H1 (cell line): ENCODE measurements at regions not wholly inside any gene's neighbourhood (a gene's known extent, or its start where the extent isn't known, plus 50 kb on each side); places are given as distances from the start of the nearest gene placed in this dataset.

Source experiments
- CTCF ChIA-PET: fragments of 300-600 bp; sonication (Branson Sonifier 250); formaldehyde crosslinking; loops from one replicate; lab custom pipeline; 2021; ENCODE audit not compliant: partially characterized antibody; lab: Charles Lee
- POLR2A ChIA-PET: fragments of 300-600 bp; sonication (Branson Sonifier 250); formaldehyde crosslinking; loops from one replicate; lab custom pipeline; 2021; ENCODE audit warnings: inconsistent platforms; ENCODE audit not compliant: partially characterized antibody; lab: Charles Lee
- DNase-seq, 2 experiments: peaks; one replicate each; pipeline versions ENCODE4 v3.0.0 to v3.0.0-alpha.2; 2010 to 2022; ENCODE audit warnings: low spot score in 2 of 2, low read depth in 1 of 2, mixed read lengths in 1 of 2
- FAIRE-seq: peaks from 2 replicates; lab custom pipeline; 2011; peaks lifted over from hg19 to GRCh38; lab: Jason Lieb, UNC
- H2AFZ ChIP-seq: 2 replicates; pipeline ENCODE4 v1.8.1; 2012; ENCODE audit warnings: low read length, inconsistent platforms
- H2AK5ac ChIP-seq: 2 replicates; pipeline ENCODE4 v1.6.1; 2013; ENCODE audit warnings: low read depth, low read length
- H2BK120ac ChIP-seq: replicated peaks from 2 replicates; pipeline ENCODE3; 2013; ENCODE audit warnings: low read depth, low read length, inconsistent platforms
- H2BK12ac ChIP-seq: 2 replicates; pipeline ENCODE4 v1.6.1; 2013; ENCODE audit warnings: low read depth, low read length
- H2BK15ac ChIP-seq: 2 replicates; pipeline ENCODE4 v1.6.1; 2013; ENCODE audit warnings: low read length
- H2BK20ac ChIP-seq: 2 replicates; pipeline ENCODE4 v1.6.1; 2013; ENCODE audit warnings: low read length
- H2BK5ac ChIP-seq: 2 replicates; pipeline ENCODE4 v1.6.1; 2013; ENCODE audit warnings: low read depth, low read length
- H3K14ac ChIP-seq: 2 replicates; pipeline ENCODE4 v1.6.1; 2013; ENCODE audit warnings: inconsistent platforms; ENCODE audit not compliant: insufficient read length
- H3K18ac ChIP-seq: 2 replicates; pipeline ENCODE4 v1.6.1; 2013; ENCODE audit warnings: low read length; ENCODE audit errors: extremely low read depth
- H3K23ac ChIP-seq: 2 replicates; pipeline ENCODE4 v1.6.1; 2013; ENCODE audit warnings: inconsistent platforms; ENCODE audit not compliant: insufficient read length
- H3K23me2 ChIP-seq: 2 replicates; pipeline ENCODE4 v1.6.1; 2013; ENCODE audit warnings: low read depth, low read length
- H3K27ac ChIP-seq: 2 replicates; pipeline ENCODE4 v1.6.1; 2011; ENCODE audit warnings: low read depth, low read length, inconsistent platforms
- H3K27me3 ChIP-seq, 4 experiments: replicated peaks in 1 of 4; 1 replicate in 1 of 4; 2 replicates in 3 of 4; pipeline versions ENCODE4 v1.6.1 to v1.8.1; 2011 to 2013; ENCODE audit warnings: low read length in 3 of 4, mild to moderate bottlenecking in 3 of 4, inconsistent platforms in 2 of 4, mixed read lengths in 2 of 4, moderate library complexity in 1 of 4; ENCODE audit not compliant: control insufficient read depth in 3 of 4, insufficient read depth in 3 of 4; ENCODE audit errors: extremely low read depth in 1 of 4
- H3K36me3 ChIP-seq, 4 experiments: 2 replicates each; pipeline versions ENCODE4 v1.6.1 to v1.8.1; 2011 to 2013; ENCODE audit warnings: mild to moderate bottlenecking in 4 of 4, low read length in 3 of 4, moderate library complexity in 2 of 4, control low read depth in 1 of 4, inconsistent platforms in 1 of 4; ENCODE audit not compliant: insufficient read depth in 4 of 4, control insufficient read depth in 2 of 4
- H3K4ac ChIP-seq: replicated peaks from 2 replicates; pipeline ENCODE3; 2013; ENCODE audit warnings: low read length, low read depth, mixed read lengths, inconsistent platforms; ENCODE audit not compliant: insufficient read length
- H3K4me1 ChIP-seq, 4 experiments: replicated peaks in 1 of 4; 1 replicate in 1 of 4; 2 replicates in 3 of 4; pipeline versions ENCODE4 v1.6.1 to v1.8.1; 2011 to 2013; ENCODE audit warnings: low read length in 3 of 4, inconsistent platforms in 2 of 4, mixed read lengths in 1 of 4; ENCODE audit not compliant: insufficient read depth in 4 of 4, control insufficient read depth in 3 of 4
- H3K4me2 ChIP-seq, 2 experiments: 2 replicates each; pipeline versions ENCODE4 v1.6.1 to v1.8.1; 2011 to 2013; ENCODE audit warnings: low read depth in 2 of 2, low read length in 2 of 2, control low read depth in 1 of 2, inconsistent platforms in 1 of 2, mild to moderate bottlenecking in 1 of 2; ENCODE audit not compliant: insufficient read depth in 1 of 2
- H3K4me3 ChIP-seq, 4 experiments: fragments of 200-600, 300-600 bp in 1 of 4; sonication (generic), shearing (Covaris generic), sonication (Bioruptor Twin) in 1 of 4; 2 replicates each; pipeline versions ENCODE4 v1.5.1 to v1.8.1; 2011 to 2016; ENCODE audit warnings: low read length in 4 of 4, low read depth in 3 of 4, control low read depth in 2 of 4, inconsistent platforms in 2 of 4, mild to moderate bottlenecking in 2 of 4, mixed read lengths in 1 of 4, moderate library complexity in 1 of 4; ENCODE audit not compliant: insufficient read depth in 2 of 4; ENCODE audit errors: extremely low read depth in 1 of 4
- H3K56ac ChIP-seq: replicated peaks from 2 replicates; pipeline ENCODE3; 2013; ENCODE audit warnings: low read depth, mild to moderate bottlenecking, mixed read lengths, low read length, inconsistent platforms; ENCODE audit not compliant: insufficient read length
- H3K79me1 ChIP-seq: 2 replicates; pipeline ENCODE4 v1.6.1; 2013; ENCODE audit warnings: low read depth, low read length, control low read depth
- H3K79me2 ChIP-seq, 2 experiments: 2 replicates each; pipeline versions ENCODE4 v1.6.1 to v1.8.1; 2012 to 2013; ENCODE audit warnings: low read length in 2 of 2, mild to moderate bottlenecking in 2 of 2, inconsistent platforms in 1 of 2; ENCODE audit not compliant: insufficient read depth in 2 of 2, control insufficient read depth in 1 of 2
- H3K9ac ChIP-seq, 4 experiments: replicated peaks in 1 of 4; 1 replicate in 1 of 4; 2 replicates in 3 of 4; pipeline versions ENCODE4 v1.6.1 to v1.8.1; 2011 to 2013; ENCODE audit warnings: low read depth in 3 of 4, low read length in 3 of 4, control low read depth in 2 of 4, mild to moderate bottlenecking in 2 of 4, moderate library complexity in 2 of 4, inconsistent platforms in 1 of 4; ENCODE audit errors: extremely low read depth in 1 of 4
- H3K9me3 ChIP-seq, 2 experiments: 2 replicates each; pipeline versions ENCODE4 v1.6.1 to v1.8.1; 2012 to 2013; ENCODE audit warnings: mild to moderate bottlenecking in 2 of 2, moderate library complexity in 2 of 2, control low read depth in 1 of 2, inconsistent platforms in 1 of 2, low read depth in 1 of 2, low read length in 1 of 2, mixed read lengths in 1 of 2; ENCODE audit not compliant: insufficient read depth in 2 of 2
- H4K20me1 ChIP-seq, 2 experiments: replicated peaks in 1 of 2; 2 replicates each; pipeline versions ENCODE3 to v1.8.1; 2011 to 2013; ENCODE audit warnings: inconsistent platforms in 2 of 2, low read length in 2 of 2, mild to moderate bottlenecking in 1 of 2; ENCODE audit not compliant: insufficient read depth in 2 of 2, control insufficient read depth in 1 of 2
- H4K5ac ChIP-seq: 2 replicates; pipeline ENCODE4 v1.6.1; 2013; ENCODE audit warnings: low read length, low read depth, mixed read lengths, inconsistent platforms; ENCODE audit not compliant: insufficient read length
- H4K8ac ChIP-seq: 2 replicates; pipeline ENCODE4 v1.8.0; 2013; ENCODE audit warnings: mild to moderate bottlenecking, moderate library complexity, low read length, inconsistent platforms; ENCODE audit not compliant: insufficient read depth; ENCODE audit errors: extremely low read depth
- H4K91ac ChIP-seq: replicated peaks from 2 replicates; pipeline ENCODE3; 2013; ENCODE audit warnings: low read length, mixed read lengths, inconsistent platforms; ENCODE audit not compliant: insufficient read length
- ASH2L ChIP-seq: fragments of 200-600, 300-600 bp; sonication (generic); IDR thresholded peaks from one replicate; pipeline ENCODE4 v1.7.1; 2017; ENCODE audit warnings: low read length
- CHD1 ChIP-seq: IDR thresholded peaks from 2 replicates; pipeline ENCODE4 v1.6.1; 2012; ENCODE audit warnings: low read depth, low read length, improper control_type of control experiment
- NANOG ChIP-seq: IDR thresholded peaks from 2 replicates; pipeline ENCODE4 v1.6.1; 2011; ENCODE audit warnings: low read length, low read depth, mild to moderate bottlenecking, inconsistent platforms; ENCODE audit not compliant: insufficient read depth, poor library complexity, severe bottlenecking
- WGBS, 2 experiments: shearing (Covaris generic) in 1 of 2; methylation state at CpG; one replicate each; pipeline versions ENCODE4 v1.1.6 to v1.1.7; 2013 to 2015; ENCODE audit warnings: low lambda C conversion rate in 2 of 2, mixed read lengths in 2 of 2, inconsistent platforms in 1 of 2, low coverage in 1 of 2, missing lambda C conversion rate in 1 of 2; ENCODE audit not compliant: insufficient replicate concordance in 2 of 2, insufficient coverage in 1 of 2, insufficient read length in 1 of 2; ENCODE audit errors: extremely low coverage in 1 of 2, missing lambda C conversion rate in 1 of 2; 5-methylcytosine and 5-hydroxymethylcytosine counted together

DNA sequence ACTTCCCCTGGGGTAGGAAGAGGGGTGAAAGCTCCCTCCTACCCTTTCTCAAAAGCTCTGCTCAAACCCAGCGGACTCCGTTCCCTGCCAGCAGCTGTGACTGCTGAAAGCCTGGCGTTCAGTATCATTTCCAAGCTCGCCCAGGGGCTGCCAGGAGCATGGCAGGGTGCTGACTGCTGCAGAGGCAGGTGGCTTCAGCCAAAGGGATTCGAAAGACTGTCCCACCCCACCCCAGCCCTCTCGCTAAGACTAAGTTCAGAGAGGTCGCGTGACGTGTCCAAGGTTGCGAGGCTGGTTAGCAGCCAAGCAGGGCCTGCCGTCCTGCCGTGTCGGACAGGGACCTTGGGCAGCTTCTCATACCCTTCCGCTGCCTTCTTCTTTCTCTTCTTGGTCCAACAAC lies 72.3 kb upstream of the RAB12 start:
- Histone ChIP-seq H4K20me1 (no peaks in the 10 kb centered on the region), H3K79me2 (no peaks in the 10 kb centered on the region), H3K27ac (no peak overlapping the region), H3K4ac (no peak overlapping the region), H2AK5ac (no peak overlapping the region), H3K18ac (no peak overlapping the region), H3K23ac (no peak overlapping the region), H3K14ac (no peak overlapping the region), H2BK12ac (no peak overlapping the region), H2BK120ac (no peak overlapping the region), H4K5ac (no peak overlapping the region), H3K23me2 (no peaks in the 10 kb centered on the region), H2BK15ac (no peak overlapping the region), H2BK20ac (no peak overlapping the region), H3K56ac (no peak overlapping the region), H3K9me3 (no peaks in the 10 kb centered on the region), H4K91ac (no peak overlapping the region), H4K8ac (no peak overlapping the region; the same call in 1 of the 2 replicates), H3K4me3 (no peak overlapping the region), H3K4me1 (no peaks in the 10 kb centered on the region; a peak in 1 of 7 replicates), H3K27me3 (no peaks in the 10 kb centered on the region), H2BK5ac (no peak overlapping the region), H3K4me2 (no peak overlapping the region), H3K9ac (no peak overlapping the region), H2AFZ (no peak overlapping the region), H3K36me3 (no peaks in the 10 kb centered on the region), H3K79me1 (no peaks in the 10 kb centered on the region)
- WGBS, 2 experiments: 86% methylated on average over 14 of the region's 14 CpGs; no CpG with 5 or more reads in 1 of the 2 experiments
- ChIA-PET POLR2A (interaction anchor here (1.2 kb wide), 1 partner anchor 9 kb away, joined by 3 read pairs; no protein-coding TSS in a partner anchor), CTCF (no interaction called here)
- DNase-seq (no peak), FAIRE-seq (no peak)
- TF ChIP-seq ASH2L (no peak), NANOG (no peak), CHD1 (no peak)
